Liver (tissue), 8 donors: ENCODE measurements at regions not wholly inside any gene's neighbourhood (a gene's known extent, or its start where the extent isn't known, plus 50 kb on each side); places are given as distances from the start of the nearest gene placed in this dataset.

Experiments
- DNase-seq: peaks from one replicate; pipeline ENCODE4 v3.0.0-alpha.2; 2017; ENCODE audit warnings: low spot score
- H3K27ac ChIP-seq, 2 donors: one replicate each; pipeline ENCODE4 v1.7.0; 2013; ENCODE audit warnings: inconsistent platforms in 2 of 2, low read length in 2 of 2, control low read depth in 1 of 2, low read depth in 1 of 2, mild to moderate bottlenecking in 1 of 2
- H3K27me3 ChIP-seq, 4 donors: one replicate each; pipeline versions ENCODE4 v1.6.1 to v1.7.0; 2013; ENCODE audit warnings: low read length in 3 of 4, inconsistent platforms in 1 of 4, mild to moderate bottlenecking in 1 of 4, moderate library complexity in 1 of 4; ENCODE audit not compliant: control insufficient read depth in 4 of 4, insufficient read depth in 4 of 4
- H3K36me3 ChIP-seq, 4 donors: one replicate each; pipeline versions ENCODE4 v1.6.1 to v1.7.0; 2013; ENCODE audit warnings: low read length in 3 of 4, mild to moderate bottlenecking in 3 of 4, low read depth in 1 of 4, moderate library complexity in 1 of 4; ENCODE audit not compliant: control insufficient read depth in 4 of 4, insufficient read depth in 3 of 4
- H3K4me1 ChIP-seq, 4 donors: one replicate each; pipeline versions ENCODE4 v1.6.1 to v1.7.0; 2013; ENCODE audit warnings: low read length in 3 of 4, mild to moderate bottlenecking in 3 of 4, moderate library complexity in 1 of 4; ENCODE audit not compliant: control insufficient read depth in 4 of 4, insufficient read depth in 4 of 4
- H3K4me3 ChIP-seq, 3 donors: one replicate each; pipeline versions ENCODE4 v1.6.1 to v1.7.0; 2013; ENCODE audit warnings: low read length in 3 of 3, control low read depth in 1 of 3, low read depth in 1 of 3, mild to moderate bottlenecking in 1 of 3
- H3K9ac ChIP-seq, 2 donors: one replicate each; pipeline ENCODE4 v1.7.0; 2013; ENCODE audit warnings: low read length in 2 of 2, mild to moderate bottlenecking in 2 of 2, moderate library complexity in 2 of 2, control low read depth in 1 of 2, low read depth in 1 of 2
- H3K9me3 ChIP-seq, 4 donors: one replicate each; pipeline versions ENCODE4 v1.6.1 to v1.7.0; 2013; ENCODE audit warnings: low read length in 3 of 4; ENCODE audit not compliant: control insufficient read depth in 4 of 4
- ATF3 ChIP-seq: IDR thresholded peaks from 2 replicates; pipeline ENCODE4 v1.6.1; 2016; ENCODE audit warnings: antibody characterized with exemption
- CTCF ChIP-seq: fragments of 150-350 bp; IDR thresholded peaks from 2 replicates; pipeline ENCODE4 v1.5.1; 2017; ENCODE audit warnings: improper control_type of control experiment, low read depth, low read length; ENCODE audit not compliant: missing input control
- EGR1 ChIP-seq, 2 donors: IDR thresholded peaks; 2 replicates each; pipeline ENCODE4 v1.6.1; 2016 to 2018; ENCODE audit warnings: antibody characterized with exemption in 2 of 2, low read depth in 2 of 2
- FOXA1 ChIP-seq: IDR thresholded peaks from 2 replicates; pipeline ENCODE4 v1.6.1; 2016; ENCODE audit warnings: antibody characterized with exemption
- FOXA2 ChIP-seq: IDR thresholded peaks from 2 replicates; pipeline ENCODE4 v1.6.1; 2016; ENCODE audit warnings: antibody characterized with exemption
- GABPA ChIP-seq, 2 donors: IDR thresholded peaks in 1 of 2; conservative IDR thresholded peaks in 1 of 2; 2 replicates each; pipeline ENCODE4 v1.6.1; 2016; ENCODE audit warnings: antibody characterized with exemption in 2 of 2, mild to moderate bottlenecking in 1 of 2, moderate library complexity in 1 of 2
- HNF4A ChIP-seq, 2 donors: conservative IDR thresholded peaks; 2 replicates each; pipeline ENCODE4 v1.6.1; 2016; ENCODE audit warnings: antibody characterized with exemption in 2 of 2, mild to moderate bottlenecking in 2 of 2
- HNF4G ChIP-seq: IDR thresholded peaks from 2 replicates; pipeline ENCODE4 v1.6.1; 2016; ENCODE audit warnings: antibody characterized with exemption
- JUND ChIP-seq, 2 donors: IDR thresholded peaks; 2 replicates each; pipeline ENCODE4 v1.6.1; 2016; ENCODE audit warnings: antibody characterized with exemption in 2 of 2
- MAX ChIP-seq: IDR thresholded peaks from 2 replicates; pipeline ENCODE4 v1.6.1; 2016; ENCODE audit warnings: antibody characterized with exemption
- NR2F2 ChIP-seq: IDR thresholded peaks from 2 replicates; pipeline ENCODE4 v1.6.1; 2016; ENCODE audit warnings: antibody characterized with exemption
- RAD21 ChIP-seq, 2 donors: IDR thresholded peaks; 2 replicates each; pipeline ENCODE4 v1.6.1; 2016; ENCODE audit warnings: antibody characterized with exemption in 2 of 2, mild to moderate bottlenecking in 2 of 2
- REST ChIP-seq: IDR thresholded peaks from 2 replicates; pipeline ENCODE4 v1.6.1; 2016; ENCODE audit warnings: antibody characterized with exemption, mild to moderate bottlenecking
- RXRA ChIP-seq, 2 donors: IDR thresholded peaks; 2 replicates each; pipeline ENCODE4 v1.6.1; 2017 to 2018; ENCODE audit warnings: antibody characterized with exemption in 2 of 2, mild to moderate bottlenecking in 1 of 2
- SP1 ChIP-seq: IDR thresholded peaks from 2 replicates; pipeline ENCODE4 v1.6.1; 2018; ENCODE audit warnings: antibody characterized with exemption, mild to moderate bottlenecking
- TAF1 ChIP-seq: conservative IDR thresholded peaks from 2 replicates; pipeline ENCODE4 v1.6.1; 2016; ENCODE audit warnings: antibody characterized with exemption, mild to moderate bottlenecking
- YY1 ChIP-seq: IDR thresholded peaks from 2 replicates; pipeline ENCODE4 v1.6.1; 2016; ENCODE audit warnings: antibody characterized with exemption, mild to moderate bottlenecking
- ZBTB33 ChIP-seq: IDR thresholded peaks from 2 replicates; pipeline ENCODE4 v1.6.1; 2016; ENCODE audit warnings: antibody characterized with exemption
- WGBS: extraction: QIAGEN DNeasy Blood & Tissue Kit; methylation state at CpG from one replicate; pipeline ENCODE4 v1.1.7; 2013; 5-methylcytosine and 5-hydroxymethylcytosine counted together
- donor health status: healthy.
- donor health status: healthy.
- donor health status: healthy.
- donor health status: healthy.
- donor health status: healthy.

- no peak for TF ChIP-seq RAD21 (IDR thresholded peaks at IDR 0.05)
- no peak for TF ChIP-seq FOXA1
- no peak for TF ChIP-seq SP1
- no peak for TF ChIP-seq MAX
- no peak for TF ChIP-seq ATF3
- no peak for TF ChIP-seq HNF4G
- TF ChIP-seq HNF4A (conservative IDR thresholded peaks at IDR 0.05), result no peak
- TF ChIP-seq JUND (IDR thresholded peaks at IDR 0.05), result no peak
- no peak for TF ChIP-seq EGR1 (IDR thresholded peaks at IDR 0.05; ENCODE audit: low read depth in 2 of 2)
- no peak for TF ChIP-seq CTCF
- TF ChIP-seq REST, result no peak
- no peak for TF ChIP-seq ZBTB33
- TF ChIP-seq YY1, result no peak
- TF ChIP-seq FOXA2, result no peak
- DNase-seq, result no peak
- no peak overlapping the region for H3K4me3 ChIP-seq
- no peaks in the 10 kb centered on the region for H3K9me3 ChIP-seq
- H3K9ac ChIP-seq, result no peak overlapping the region
- H3K27ac ChIP-seq, result no peak overlapping the region
- no peaks in the 10 kb centered on the region for H3K4me1 ChIP-seq
- no peaks in the 10 kb centered on the region for H3K27me3 ChIP-seq
- WGBS, result 62% methylated on average over 3 of the region's 3 CpGs
- no peaks in the 10 kb centered on the region for H3K36me3 ChIP-seq
Observed at GRCh38 chr4:123327846-123328429, 68.7 kb upstream of the SPRY1 start.

GRCh38 chr4:123338715-123339114 lies 57.9 kb upstream of the SPRY1 start:
- no peak for DNase-seq
- Histone ChIP-seq H3K9ac (no peak overlapping the region), H3K27ac (no peak overlapping the region), H3K4me1 (no peaks in the 10 kb centered on the region), H3K4me3 (no peak overlapping the region), H3K9me3 (no peaks in the 10 kb centered on the region), H3K27me3 (no peaks in the 10 kb centered on the region), H3K36me3 (no peaks in the 10 kb centered on the region)
- WGBS, result 78% methylated on average over 7 of the region's 7 CpGs
- no peak for TF ChIP-seq EGR1 (IDR thresholded peaks at IDR 0.05; ENCODE audit: low read depth in 2 of 2)
- no peak for TF ChIP-seq YY1
- TF ChIP-seq ZBTB33, result no peak
- no peak for TF ChIP-seq JUND (IDR thresholded peaks at IDR 0.05)
- no peak for TF ChIP-seq FOXA2
- TF ChIP-seq ATF3, result no peak
- TF ChIP-seq HNF4A (conservative IDR thresholded peaks at IDR 0.05), result no peak
- no peak for TF ChIP-seq HNF4G
- no peak for TF ChIP-seq NR2F2
- TF ChIP-seq SP1, result no peak
- no peak for TF ChIP-seq GABPA (IDR thresholded peaks at IDR 0.05 in 1 of 2, conservative IDR thresholded peaks at IDR 0.05 in 1 of 2)
- no peak for TF ChIP-seq RXRA (IDR thresholded peaks at IDR 0.05)
- no peak for TF ChIP-seq FOXA1
- no peak for TF ChIP-seq CTCF
- TF ChIP-seq RAD21 (IDR thresholded peaks at IDR 0.05), result no peak
- TF ChIP-seq MAX, result no peak
- TF ChIP-seq TAF1, result no peak
